Mucosa of rectum (tissue), 2 donors: ENCODE measurements at regions not wholly inside any gene's neighbourhood (a gene's known extent, or its start where the extent isn't known, plus 50 kb on each side); places are given as distances from the start of the nearest gene placed in this dataset.

Experiments used
- H3K27ac ChIP-seq, 2 donors: one replicate each; pipeline ENCODE4 v1.7.0; 2013; ENCODE audit warnings: inconsistent platforms in 2 of 2, low read depth in 2 of 2, low read length in 2 of 2
- H3K27me3 ChIP-seq, 2 donors: one replicate each; pipeline ENCODE4 v1.7.0; 2013; ENCODE audit warnings: low read length in 2 of 2; ENCODE audit not compliant: control insufficient read depth in 2 of 2, insufficient read depth in 2 of 2
- H3K36me3 ChIP-seq, 2 donors: one replicate each; pipeline ENCODE4 v1.7.0; 2013; ENCODE audit warnings: low read length in 2 of 2; ENCODE audit not compliant: control insufficient read depth in 2 of 2, insufficient read depth in 2 of 2
- H3K4me1 ChIP-seq, 2 donors: one replicate each; pipeline ENCODE4 v1.7.0; 2013; ENCODE audit warnings: low read length in 2 of 2, mild to moderate bottlenecking in 1 of 2; ENCODE audit not compliant: control insufficient read depth in 2 of 2, insufficient read depth in 2 of 2
- H3K4me3 ChIP-seq, 2 donors: one replicate each; pipeline ENCODE4 v1.7.0; 2013; ENCODE audit warnings: low read length in 2 of 2
- H3K9ac ChIP-seq, 2 donors: one replicate each; pipeline ENCODE4 v1.7.0; 2013; ENCODE audit warnings: low read length in 2 of 2, low read depth in 1 of 2, mild to moderate bottlenecking in 1 of 2
- H3K9me3 ChIP-seq, 2 donors: one replicate each; pipeline ENCODE4 v1.7.0; 2013; ENCODE audit warnings: low read length in 2 of 2; ENCODE audit not compliant: control insufficient read depth in 2 of 2
- donor health status: healthy.
- donor health status: Normal muscosa, but diverticular disease.

GRCh38 chr5:21212026-21212425 lies 1224.0 kb upstream of the CDH18 start:
- Histone ChIP-seq H3K9me3 (no peaks in the 10 kb centered on the region), H3K9ac (no peak overlapping the region), H3K36me3 (no peaks in the 10 kb centered on the region), H3K27ac (no peak overlapping the region), H3K4me1 (no peaks in the 10 kb centered on the region), H3K4me3 (no peak overlapping the region), H3K27me3 (no peaks in the 10 kb centered on the region)

DNA sequence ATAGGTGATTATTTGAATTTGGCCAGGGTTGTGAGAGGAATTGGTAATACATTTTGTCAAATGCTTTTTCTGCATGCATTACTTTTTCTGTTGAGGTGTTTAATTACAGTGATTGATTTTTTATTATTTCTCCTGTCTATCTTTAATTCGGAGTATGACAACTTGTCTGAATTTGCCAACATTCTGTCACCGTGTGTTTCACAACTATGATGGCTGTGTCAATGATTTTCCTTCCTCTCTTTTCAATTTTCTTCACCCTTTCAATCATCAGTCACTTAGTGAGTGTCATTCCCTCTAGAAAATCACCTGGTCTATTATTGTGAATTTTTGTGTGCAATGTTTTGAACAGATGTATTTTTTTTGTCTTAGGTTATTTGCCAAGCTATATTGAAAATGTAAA lies 1221.4 kb upstream of the CDH18 start:
- H3K9ac ChIP-seq = no peak overlapping the region
- H3K9me3 ChIP-seq = no peaks in the 10 kb centered on the region
- no peaks in the 10 kb centered on the region for H3K4me1 ChIP-seq
- H3K27me3 ChIP-seq = no peaks in the 10 kb centered on the region
- no peak overlapping the region for H3K27ac ChIP-seq
- no peak overlapping the region for H3K4me3 ChIP-seq
- no peaks in the 10 kb centered on the region for H3K36me3 ChIP-seq

DNA sequence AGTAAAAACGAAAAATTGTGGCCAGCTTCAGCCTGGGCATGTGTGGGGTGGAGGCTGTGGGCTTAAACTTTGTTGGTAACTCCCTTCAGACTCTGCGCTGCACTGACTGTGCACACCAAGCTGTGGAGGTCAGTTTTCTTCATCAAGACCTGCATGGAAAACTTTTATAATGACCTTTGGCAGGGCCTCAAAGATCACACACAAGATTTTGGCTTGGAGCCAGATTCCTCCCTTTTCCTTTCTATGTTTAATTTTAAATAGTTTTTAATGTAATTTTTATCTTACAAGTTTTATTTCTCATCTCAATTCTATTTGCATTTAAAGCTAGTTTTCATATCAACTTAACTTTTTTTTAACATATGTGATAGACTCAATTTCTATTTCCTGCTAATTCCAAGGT lies 1211.1 kb upstream of the CDH18 start:
- no peaks in the 10 kb centered on the region for H3K9me3 ChIP-seq
- no peaks in the 10 kb centered on the region for H3K4me1 ChIP-seq
- no peak overlapping the region for H3K4me3 ChIP-seq
- no peaks in the 10 kb centered on the region for H3K27me3 ChIP-seq
- H3K9ac ChIP-seq = no peak overlapping the region
- H3K27ac ChIP-seq = no peak overlapping the region
- no peaks in the 10 kb centered on the region for H3K36me3 ChIP-seq

DNA sequence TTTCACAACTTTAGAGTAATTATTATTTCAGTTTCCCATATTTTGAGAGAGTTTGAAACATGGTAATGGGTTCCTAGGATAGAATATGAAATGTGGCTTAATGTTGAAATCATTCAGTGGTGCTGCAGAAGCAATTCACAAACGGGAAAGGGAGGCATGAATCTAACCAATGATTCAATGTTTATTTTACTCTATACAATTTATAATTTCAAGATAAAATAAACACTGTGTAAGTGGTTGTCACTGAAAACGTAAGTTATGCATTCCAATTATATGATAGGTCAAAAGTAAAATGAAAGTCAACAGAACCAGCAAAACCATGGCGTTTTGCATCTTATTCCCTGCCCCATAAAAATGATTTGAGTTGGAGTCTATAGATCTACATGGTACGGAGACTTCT lies 1207.1 kb upstream of the CDH18 start:
- Histone ChIP-seq H3K4me1 (no peaks in the 10 kb centered on the region), H3K9me3 (no peaks in the 10 kb centered on the region), H3K9ac (no peak overlapping the region)

GRCh38 chr5:21185536-21185935 lies 1197.5 kb upstream of the CDH18 start:
- H3K9me3 ChIP-seq = no peaks in the 10 kb centered on the region
- no peak overlapping the region for H3K27ac ChIP-seq
- H3K27me3 ChIP-seq = no peaks in the 10 kb centered on the region
- no peak overlapping the region for H3K4me3 ChIP-seq
- no peak overlapping the region for H3K9ac ChIP-seq
- no peaks in the 10 kb centered on the region for H3K4me1 ChIP-seq
- H3K36me3 ChIP-seq = no peaks in the 10 kb centered on the region

More for the DNA sequence above, 1207.1 kb upstream of the CDH18 start:
- Histone ChIP-seq H3K27ac (no peak overlapping the region), H3K4me3 (no peak overlapping the region), H3K27me3 (no peaks in the 10 kb centered on the region), H3K36me3 (no peaks in the 10 kb centered on the region)

DNA sequence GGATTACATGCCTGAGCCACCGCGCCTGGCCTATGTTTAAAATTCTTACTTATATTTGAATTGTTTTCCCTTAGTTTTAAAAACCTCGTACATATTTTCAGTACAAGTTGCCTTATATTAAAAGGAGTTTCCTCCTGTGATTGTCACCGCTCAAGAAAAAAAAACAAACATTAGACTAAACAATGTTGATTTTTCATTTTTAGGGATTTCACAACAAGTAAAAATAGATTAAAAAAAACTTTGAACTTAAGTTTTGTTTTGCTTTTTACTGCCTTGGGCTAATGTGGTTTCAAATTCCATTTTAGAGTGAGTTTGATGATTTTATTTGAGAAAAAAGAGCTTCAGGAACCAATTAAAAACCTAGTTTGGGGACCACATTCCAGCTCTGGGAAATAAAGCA lies 1196.6 kb upstream of the CDH18 start:
- H3K4me3 ChIP-seq = no peak overlapping the region
- no peak overlapping the region for H3K27ac ChIP-seq
- H3K27me3 ChIP-seq = no peaks in the 10 kb centered on the region
- no peaks in the 10 kb centered on the region for H3K4me1 ChIP-seq
- no peak overlapping the region for H3K9ac ChIP-seq
- H3K9me3 ChIP-seq = no peaks in the 10 kb centered on the region
- H3K36me3 ChIP-seq = no peaks in the 10 kb centered on the region

DNA sequence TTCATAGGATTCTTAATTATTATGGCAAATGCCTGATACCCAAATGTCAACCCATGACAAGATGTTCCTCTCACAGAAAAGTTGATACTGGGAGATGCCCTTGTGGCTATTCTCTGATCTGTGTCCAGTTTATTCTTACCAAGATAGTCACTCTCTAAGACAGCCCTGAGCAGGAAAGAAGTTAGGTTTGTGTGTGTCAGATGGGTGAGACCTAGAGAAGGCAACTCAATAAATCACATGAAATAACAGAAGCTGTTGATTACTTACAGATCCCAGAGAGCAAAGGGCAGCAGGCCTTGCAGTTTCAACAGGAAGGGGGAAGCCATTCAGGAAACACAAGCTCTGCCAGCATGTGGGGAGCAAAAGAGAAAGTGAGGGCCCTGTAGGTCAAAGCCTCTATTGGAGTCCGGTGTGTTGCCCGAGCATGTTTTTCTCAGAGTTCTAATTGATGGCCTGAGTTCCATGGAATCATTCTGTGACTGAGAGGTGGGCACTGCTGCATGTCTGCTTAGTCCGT lies 1193.7 kb upstream of the CDH18 start:
- no peak overlapping the region for H3K4me3 ChIP-seq
- H3K9ac ChIP-seq = no peak overlapping the region
- no peaks in the 10 kb centered on the region for H3K4me1 ChIP-seq
- no peaks in the 10 kb centered on the region for H3K27me3 ChIP-seq
- no peaks in the 10 kb centered on the region for H3K9me3 ChIP-seq
- no peak overlapping the region for H3K27ac ChIP-seq
- no peaks in the 10 kb centered on the region for H3K36me3 ChIP-seq

GRCh38 chr5:21173526-21173925 lies 1185.5 kb upstream of the CDH18 start:
- no peak overlapping the region for H3K27ac ChIP-seq
- no peaks in the 10 kb centered on the region for H3K4me1 ChIP-seq
- H3K4me3 ChIP-seq = no peak overlapping the region
- H3K36me3 ChIP-seq = no peaks in the 10 kb centered on the region
- no peak overlapping the region for H3K9ac ChIP-seq
- H3K9me3 ChIP-seq = no peaks in the 10 kb centered on the region
- H3K27me3 ChIP-seq = no peaks in the 10 kb centered on the region

- no peak overlapping the region for H3K9ac ChIP-seq
- H3K27ac ChIP-seq = no peak overlapping the region
- no peaks in the 10 kb centered on the region for H3K9me3 ChIP-seq
- no peaks in the 10 kb centered on the region for H3K27me3 ChIP-seq
- no peaks in the 10 kb centered on the region for H3K4me1 ChIP-seq
- H3K4me3 ChIP-seq = no peak overlapping the region
- H3K36me3 ChIP-seq = no peaks in the 10 kb centered on the region
Measured at GRCh38 chr5:21173036-21173435, 1185.0 kb upstream of the CDH18 start.

DNA sequence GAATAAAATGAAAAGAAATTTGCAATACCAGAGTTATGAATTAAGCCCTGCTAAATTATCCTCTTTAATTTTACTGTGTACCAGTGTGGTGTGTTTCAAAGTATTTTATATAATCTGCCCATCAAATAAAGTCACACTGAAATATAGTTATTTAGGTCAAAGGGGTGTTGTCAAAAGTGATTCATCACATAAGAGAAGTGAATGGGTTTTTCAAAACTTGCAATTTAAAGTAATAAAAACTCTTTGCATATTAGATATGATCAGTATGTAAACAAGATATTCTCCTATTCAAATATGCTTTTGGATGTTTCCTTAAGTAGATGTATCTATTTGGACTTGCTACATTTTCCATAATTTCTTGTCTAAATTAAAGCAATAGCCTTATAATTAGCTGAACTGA lies 1183.0 kb upstream of the CDH18 start:
- no peak overlapping the region for H3K9ac ChIP-seq
- H3K27me3 ChIP-seq = no peaks in the 10 kb centered on the region
- no peak overlapping the region for H3K27ac ChIP-seq
- H3K36me3 ChIP-seq = no peaks in the 10 kb centered on the region
- H3K4me3 ChIP-seq = no peak overlapping the region
- H3K9me3 ChIP-seq = peaks cover 0 to 3% of the 10 kb centered on the region in 2 donors
- H3K4me1 ChIP-seq = no peaks in the 10 kb centered on the region

GRCh38 chr5:21168557-21168956 lies 1180.6 kb upstream of the CDH18 start:
- Histone ChIP-seq H3K27me3 (no peaks in the 10 kb centered on the region), H3K4me3 (no peak overlapping the region), H3K9me3 (peaks cover 0 to 3% of the 10 kb centered on the region in 2 donors)

More at GRCh38 chr5:21168557-21168956, 1180.6 kb upstream of the CDH18 start:
- Histone ChIP-seq H3K27ac (no peak overlapping the region), H3K36me3 (no peaks in the 10 kb centered on the region), H3K4me1 (no peaks in the 10 kb centered on the region), H3K9ac (no peak overlapping the region)
